Stimulated activated CD4-positive, alpha-beta T cell treated with anti-CD3 and anti-CD28 coated beads, TNF-alpha, amount 100 ng/mL, for 1 hour (primary cell): ENCODE measurements at regions not wholly inside any gene's neighbourhood (a gene's known extent, or its start where the extent isn't known, plus 50 kb on each side); places are given as distances from the start of the nearest gene placed in this dataset.
"Not testable (repeated sequence)": the region's sequence is repeated elsewhere in the genome, so short reads cannot be mapped to it uniquely, and the experiment has no call there.

Experiments
- DNase-seq, 3 donors: peaks; one replicate each; pipeline ENCODE4 v3.0.0-alpha.2; 2020; ENCODE audit warnings: low read depth in 3 of 3, low spot score in 1 of 3

DNA sequence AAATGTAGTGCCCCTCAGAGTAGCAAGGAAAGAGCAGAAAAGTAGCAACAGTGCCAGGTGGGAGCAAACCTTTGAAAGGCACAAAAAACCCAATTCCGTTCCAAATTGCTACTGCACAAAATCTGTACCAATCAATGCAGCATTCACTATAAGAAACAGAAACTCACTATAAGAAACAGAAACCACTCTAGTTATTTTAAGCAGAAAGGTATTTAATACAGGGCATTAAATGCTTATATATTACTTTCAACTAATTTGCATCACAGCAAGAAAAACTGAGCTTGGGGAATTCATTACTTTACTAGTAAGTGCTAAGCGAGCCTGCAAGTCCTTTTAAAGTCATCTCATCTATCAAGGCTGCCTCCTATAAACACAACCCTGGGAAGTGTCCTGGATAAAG is 116.5 kb upstream of the OLIG3 start:
- DNase-seq, result no peak

DNA sequence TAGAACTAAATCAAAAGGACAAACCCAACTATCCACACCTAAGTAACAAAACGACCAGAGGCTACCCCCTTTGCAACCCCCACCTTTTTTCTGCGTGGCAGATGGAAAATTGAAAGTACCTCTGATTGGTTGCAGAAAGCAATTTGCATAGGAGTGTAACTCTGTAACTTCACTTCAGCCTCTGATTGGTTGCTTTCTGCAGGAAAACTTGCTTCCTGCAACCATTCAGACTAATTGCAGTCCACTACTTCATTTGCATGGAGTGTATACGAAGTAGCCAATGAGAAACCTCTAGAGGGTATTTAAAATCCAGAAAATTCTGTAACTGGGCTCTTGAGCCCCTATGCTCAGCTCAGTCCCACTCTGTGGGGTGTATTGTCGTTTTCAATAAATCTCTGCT is 129.1 kb upstream of the OLIG3 start:
- DNase-seq, result no peak

DNA sequence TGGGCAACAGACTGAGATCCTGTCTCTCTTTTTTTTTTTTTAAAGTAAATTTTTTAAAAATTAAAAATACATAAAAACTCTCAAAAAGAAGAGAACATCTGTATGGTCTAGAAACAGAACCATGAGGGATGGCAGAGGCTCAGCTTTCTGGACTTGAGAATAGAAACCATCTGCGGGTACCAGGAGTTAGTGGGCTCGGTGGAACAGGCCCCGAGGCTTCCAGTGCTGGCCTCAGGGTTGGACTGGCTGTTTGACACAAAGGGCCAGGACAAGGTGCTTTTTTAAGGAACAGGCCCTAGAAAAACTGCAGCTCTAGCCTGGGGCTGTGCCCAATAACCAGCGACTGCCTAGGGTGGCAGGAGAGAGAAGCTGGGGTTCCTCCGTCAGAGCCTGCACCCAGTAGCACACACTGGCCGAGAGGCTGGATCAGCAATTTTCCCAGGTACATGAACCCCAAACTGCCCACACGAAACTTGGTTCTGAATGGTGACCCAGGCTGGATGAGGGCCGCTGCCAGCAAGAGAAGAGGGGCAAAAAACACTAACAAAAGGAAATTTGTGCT is 131.0 kb upstream of the OLIG3 start:
- no peak for DNase-seq

DNA sequence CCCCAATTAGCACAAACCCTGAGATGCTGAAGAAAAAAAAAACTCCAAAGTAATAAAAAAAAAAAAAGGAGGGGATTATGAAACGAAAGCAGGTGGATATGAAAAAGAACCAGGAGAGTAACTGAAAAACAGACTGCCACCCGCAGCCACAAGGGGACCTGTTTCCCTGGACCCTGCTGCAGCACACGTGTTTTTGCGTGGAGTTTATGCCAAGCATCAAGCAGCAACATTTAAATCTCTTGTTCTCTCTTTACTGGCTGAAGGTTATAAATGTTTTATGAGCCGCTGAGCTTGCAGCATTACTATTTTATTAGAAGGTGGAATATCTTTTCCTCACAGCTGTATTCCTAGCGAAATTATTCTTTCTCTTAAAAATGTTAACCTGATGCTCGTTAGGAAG is 131.6 kb upstream of the OLIG3 start:
- DNase-seq, result no peak

DNA sequence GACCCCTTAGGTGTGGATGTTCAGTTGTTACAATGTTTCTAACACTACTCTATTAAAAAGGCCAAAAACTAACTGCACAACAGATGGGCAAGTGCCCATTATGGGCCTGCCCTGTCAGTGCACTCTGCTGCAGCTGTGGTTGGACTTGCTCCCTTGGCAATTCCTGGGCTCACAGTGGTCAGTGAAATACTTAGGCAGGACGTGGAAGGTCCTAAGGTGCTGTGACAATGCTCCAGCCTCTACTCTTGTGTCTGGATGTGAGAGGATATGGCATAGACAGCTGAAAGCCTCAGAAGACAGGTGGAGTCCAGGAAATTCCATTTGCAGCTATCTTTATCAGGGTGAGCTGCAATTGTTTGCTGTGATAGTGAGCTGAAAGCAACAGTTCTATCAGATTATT is 136.5 kb upstream of the OLIG3 start:
- no peak for DNase-seq

DNA sequence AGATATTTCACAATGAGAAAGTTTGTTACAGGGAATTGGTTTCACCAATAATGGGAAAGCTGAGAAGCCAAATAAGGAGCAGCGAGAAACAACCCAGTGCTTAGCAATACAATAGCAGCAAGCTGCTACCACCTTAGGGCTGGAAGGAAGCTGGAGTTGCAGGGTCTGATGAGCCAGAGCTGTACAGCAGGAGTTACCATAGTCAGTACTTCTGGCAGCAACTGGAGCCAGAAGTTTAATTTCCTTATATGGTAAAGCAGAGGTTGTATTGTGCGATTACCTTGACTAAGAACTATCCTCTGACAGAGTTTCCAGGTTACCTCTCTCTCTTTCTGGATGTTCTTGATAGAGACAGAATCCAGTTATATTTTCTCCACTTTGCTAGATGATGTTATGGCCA is 137.1 kb upstream of the OLIG3 start:
- no peak for DNase-seq

DNA sequence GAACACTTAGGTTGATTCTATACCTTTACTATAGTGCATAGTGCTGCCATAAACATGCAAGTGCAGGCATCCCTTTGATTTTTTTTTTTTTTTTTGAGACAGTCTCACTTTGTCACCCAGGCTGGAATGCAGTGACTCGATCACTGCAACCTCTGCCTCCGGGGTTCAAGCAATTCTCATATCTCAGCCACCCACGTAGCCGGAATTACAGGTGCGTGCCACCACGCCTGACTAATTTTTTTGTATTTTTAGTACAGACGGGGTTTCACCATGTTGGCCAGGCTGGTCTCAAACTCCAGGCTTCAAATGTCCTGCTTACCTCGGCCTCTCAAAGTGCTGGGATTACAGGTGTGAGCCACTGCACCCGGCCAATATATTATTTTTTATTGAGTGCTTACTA is 140.0 kb upstream of the OLIG3 start:
- DNase-seq, result not testable (repeated sequence)

DNA sequence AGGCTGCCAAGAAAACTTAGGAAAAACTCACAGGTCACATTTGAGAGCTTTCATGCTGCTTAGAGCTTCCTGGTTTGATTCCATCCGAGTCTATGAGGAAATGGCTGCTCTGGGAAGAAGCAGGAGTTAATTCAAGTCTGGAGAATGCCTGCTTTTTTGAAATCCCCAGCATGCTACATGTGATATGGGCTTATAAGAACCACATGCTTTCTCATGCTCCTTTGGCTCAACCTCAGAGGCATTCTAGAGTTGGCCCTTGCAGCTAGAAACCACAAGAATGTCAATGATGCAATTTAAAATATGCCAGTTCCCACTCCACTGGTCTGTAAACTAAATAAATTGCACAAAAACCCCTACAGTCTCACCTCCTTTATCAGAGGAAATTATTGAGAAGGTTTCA is 142.9 kb upstream of the OLIG3 start:
- DNase-seq, result no peak

DNA sequence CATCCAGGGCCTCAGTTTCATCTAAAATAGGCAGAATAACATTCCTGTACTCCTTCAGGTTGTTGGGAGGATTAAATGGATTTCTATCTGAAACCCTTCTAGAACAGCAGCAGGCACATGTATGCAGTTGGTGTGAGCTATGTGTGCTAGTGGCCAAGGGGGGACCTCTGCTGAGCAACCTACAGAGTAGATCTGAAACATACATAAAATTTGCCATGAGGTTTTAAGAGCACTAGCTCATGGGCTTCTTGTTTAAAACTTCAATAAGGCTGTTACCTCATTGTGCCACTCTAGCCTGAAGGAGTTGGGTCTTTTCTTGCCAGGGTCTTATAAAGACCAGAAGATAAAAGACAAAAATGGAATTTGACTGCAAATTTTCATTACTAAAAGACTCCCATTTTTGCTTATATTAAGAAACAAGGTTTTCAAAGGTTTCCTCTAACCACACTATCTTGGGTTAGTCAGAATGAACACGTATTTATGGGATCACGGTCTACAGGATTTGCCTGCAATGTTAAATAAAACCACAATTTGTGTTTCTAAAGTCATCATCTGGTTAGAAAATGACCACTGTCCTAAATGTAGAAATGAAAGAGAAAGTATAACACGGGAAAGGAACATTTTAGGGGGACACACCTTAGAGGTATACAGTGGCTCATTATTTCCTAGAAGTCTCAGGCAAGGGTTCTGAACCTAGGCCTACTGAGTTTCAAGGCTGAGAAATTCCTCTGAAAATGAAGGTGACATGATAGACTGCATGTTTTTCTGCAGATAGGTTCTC is 144.9 kb upstream of the OLIG3 start:
- DNase-seq, result no peak

DNA sequence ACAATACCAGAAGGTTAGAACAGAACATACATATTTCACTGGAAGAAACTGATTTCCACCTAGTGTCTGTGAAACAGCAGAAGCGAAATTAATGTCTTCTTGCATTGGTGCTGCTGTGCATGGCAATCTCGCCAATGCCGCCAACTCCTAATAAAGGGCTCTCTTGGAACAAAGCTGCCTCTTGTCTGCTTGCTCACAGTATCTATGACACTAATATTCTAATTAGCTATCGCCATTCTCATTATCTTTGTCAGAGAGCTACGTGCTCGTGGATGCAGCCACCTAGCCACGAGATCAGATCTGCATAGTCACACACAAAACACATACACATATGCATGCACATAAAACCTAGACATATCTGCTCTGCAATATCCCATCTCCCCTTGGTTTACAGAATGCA is 145.9 kb upstream of the OLIG3 start:
- no peak for DNase-seq

DNA sequence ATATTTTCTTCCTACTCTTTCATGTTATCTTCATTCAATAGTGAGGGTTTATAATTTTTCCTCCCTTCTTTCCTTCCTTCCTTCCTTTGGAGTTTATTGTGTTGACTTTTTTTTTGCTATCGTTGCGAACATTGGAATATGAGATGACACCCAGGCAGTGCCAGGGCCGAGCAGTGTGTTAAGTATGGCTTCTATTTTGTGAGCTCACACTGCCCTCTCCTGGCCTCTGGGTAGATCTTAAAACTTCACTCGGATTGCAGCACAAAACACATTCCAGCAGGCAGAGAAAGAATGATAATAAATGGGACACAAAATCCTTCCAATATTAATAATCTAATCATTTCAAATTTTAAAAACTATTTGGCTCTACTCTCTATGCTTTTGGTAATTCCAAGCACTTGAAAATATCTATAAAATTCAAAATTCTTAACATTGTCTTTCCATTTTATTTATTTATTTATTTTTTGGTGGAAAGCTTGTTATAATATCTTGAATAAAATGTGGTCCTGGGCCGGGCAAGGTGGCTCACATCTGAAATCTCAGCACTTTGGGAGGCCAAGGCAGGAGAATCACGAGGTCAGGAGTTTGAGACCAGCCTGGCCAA is 147.4 kb upstream of the OLIG3 start:
- peak; percentile 14 to 34 (median 17) for DNase-seq

DNA sequence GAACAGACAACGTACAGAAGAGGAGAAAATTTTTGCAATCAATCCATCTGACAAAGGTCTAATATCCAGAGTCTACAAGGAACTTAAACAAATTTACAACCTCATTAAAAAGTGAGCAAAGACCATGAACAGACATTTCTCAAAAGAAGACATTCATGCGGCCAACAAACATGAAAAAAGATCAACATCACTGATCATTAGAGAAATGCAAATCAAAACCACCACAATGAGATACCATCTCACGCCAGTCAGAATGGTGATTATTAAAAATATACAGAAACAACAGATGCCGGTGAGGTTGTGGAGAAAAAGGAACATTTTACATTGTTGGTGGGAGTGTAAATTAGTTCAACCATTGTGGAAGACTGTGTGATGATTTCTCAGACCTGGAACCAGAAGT is 149.0 kb upstream of the OLIG3 start:
- not testable (repeated sequence) for DNase-seq

DNA sequence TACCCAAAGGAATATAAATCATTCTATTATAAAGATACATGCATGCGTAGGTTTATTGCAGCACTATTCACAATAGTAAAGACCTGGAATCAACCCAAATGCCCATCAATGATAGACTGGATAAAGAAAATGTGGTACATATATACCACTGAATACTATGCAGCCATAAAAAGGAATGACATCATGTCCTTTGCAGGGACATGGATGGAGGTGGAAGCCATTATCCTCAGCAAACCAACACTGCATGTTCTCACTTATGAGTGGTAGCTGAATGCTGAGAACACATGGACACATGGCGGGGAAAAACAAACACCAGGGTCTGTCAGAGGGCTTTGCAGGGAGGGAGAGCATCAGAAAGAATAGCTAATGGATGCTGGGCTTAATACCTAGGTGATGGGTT is 149.4 kb upstream of the OLIG3 start:
- not testable (repeated sequence) for DNase-seq

DNA sequence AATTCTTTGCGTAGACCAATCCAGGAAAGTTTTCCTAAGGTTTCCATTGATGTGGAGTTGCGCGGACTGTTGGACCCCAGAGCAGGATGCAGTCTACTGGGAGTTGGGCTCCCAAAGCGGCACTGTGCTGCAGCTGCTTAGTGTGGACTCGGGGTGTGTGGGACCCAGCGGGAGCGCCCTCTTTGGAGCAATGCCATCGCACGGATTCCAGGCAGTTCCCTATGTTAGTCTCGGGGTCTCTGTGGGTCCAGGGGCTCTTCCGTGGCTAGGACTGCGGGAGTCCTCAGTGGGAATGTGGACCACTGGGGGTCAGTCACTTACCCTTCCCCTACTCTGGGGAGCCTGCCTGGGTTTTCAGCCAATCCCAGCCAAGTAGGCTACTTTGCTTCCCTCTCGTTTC is 151.7 kb upstream of the OLIG3 start:
- no peak for DNase-seq

DNA sequence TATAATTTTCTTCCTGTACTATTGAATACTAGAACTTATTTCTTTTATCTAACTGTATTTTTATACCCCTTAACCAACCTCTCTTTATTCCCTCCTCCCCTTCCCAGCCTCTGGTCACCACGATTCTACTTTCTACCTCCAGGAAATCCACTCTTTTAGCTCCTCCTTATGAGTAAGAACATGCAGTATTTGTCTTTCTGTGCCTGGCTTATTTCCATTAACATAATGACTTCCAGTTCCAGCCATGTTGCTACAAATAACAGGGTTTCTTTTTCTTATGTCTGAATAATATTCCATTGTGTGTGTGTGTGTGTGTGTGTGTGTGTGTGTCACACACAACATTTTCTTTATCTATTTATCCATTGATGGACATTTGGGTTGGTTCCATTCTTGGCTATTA is 152.3 kb upstream of the OLIG3 start:
- DNase-seq, result no peak

DNA sequence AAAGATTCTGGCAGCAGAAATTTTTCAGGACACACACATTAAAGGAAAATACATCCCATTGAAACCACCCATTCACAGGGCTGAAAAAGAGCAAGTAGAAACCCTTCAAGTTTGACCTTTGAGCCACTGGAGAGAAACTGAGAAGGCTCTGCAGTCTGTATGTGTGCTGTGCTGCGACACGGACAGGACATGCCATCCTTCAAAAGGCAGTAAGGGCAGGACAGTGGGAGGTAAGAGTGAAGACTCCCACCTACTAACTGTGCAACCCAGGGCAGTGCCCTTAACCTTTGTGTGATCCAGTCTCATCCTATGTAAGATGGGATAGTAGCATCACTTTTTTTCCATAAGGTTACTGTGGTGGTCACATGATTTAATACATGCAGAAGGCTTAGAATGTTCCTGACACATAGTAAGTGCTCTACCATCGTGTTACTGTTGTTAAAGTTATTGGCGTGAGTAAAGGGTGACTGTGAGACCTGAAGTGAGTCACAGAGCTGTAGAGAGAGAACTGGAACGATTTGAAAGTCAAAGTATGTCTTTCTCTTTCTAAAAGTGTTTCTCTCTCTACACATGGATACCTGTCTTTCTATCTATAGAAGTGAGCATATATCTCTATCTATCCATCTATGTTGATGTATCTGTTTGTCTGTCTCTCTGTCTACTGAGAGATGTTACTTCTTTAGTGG is 153.7 kb upstream of the OLIG3 start:
- DNase-seq, result no peak

DNA sequence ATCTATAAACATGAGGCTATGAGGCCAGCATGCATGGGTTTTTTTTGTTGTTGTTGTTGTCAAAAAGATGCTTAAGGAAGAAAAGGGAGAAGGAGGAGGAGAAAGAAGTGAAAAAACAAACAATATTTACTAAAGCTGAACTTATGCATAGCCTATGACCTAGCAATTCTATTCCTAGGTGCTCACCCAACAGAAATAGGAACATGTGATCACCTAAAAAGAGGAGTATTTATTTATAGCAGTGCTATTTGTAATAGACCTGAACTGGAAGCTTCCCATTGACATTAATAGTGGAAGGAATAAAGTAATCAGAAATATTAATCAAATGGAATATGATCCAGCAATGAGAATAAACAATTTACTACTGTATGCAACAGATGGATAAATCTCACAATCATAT is 156.5 kb upstream of the OLIG3 start:
- DNase-seq, result no peak

DNA sequence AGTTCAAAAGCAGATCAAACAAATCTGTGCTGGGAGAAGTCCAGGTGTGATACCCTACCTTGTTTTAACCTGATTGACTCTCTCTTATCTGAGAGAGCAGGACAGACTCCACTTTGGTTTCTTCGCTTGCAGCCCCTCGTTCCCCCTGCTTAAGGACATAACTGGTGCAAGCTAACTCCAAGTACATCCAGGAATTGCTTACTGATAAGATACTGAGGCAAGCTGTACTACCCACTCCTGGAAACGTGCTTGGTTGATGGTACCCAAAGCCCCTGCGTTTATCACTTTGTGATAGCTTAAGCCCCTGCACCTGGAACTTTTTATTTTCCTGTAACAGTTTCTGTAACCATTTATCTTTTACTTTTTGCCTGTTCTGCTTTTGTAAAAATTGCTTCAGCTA is 157.0 kb upstream of the OLIG3 start:
- DNase-seq, result no peak

DNA sequence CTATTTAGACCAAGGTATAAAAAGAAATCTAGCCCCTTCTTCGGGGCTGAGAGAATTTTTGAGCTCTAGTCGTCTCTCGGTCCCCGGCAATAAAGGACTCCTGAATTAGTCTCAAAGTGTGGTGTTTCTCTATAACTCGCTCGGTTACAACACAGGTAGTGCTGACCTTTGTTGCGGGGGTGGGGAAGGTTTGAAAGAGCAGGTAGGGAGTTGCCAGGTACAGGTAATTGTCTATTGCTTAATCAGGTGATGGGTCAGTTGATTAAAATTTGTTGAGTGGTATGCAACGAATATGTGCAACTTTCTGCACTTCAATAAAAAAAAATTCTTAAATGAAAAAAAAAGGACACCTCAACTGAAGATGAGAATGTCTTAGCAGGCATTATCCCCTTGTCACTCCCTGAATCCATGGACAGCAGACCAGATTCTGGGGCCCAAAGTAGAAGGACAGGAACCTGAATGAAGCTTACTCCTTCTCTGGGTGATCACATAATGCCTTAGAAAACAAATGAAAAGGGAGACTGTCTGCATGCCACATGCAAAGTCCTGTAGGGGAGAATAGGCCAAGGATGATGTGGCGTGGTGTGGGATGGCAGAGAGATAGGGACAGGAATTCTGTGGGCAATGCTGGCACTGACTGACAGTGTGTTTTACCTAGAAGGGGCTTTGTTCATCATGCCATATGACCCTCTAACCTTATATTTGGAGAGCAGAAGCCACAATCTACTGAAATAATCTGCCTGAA is 157.6 kb upstream of the OLIG3 start:
- no peak for DNase-seq

DNA sequence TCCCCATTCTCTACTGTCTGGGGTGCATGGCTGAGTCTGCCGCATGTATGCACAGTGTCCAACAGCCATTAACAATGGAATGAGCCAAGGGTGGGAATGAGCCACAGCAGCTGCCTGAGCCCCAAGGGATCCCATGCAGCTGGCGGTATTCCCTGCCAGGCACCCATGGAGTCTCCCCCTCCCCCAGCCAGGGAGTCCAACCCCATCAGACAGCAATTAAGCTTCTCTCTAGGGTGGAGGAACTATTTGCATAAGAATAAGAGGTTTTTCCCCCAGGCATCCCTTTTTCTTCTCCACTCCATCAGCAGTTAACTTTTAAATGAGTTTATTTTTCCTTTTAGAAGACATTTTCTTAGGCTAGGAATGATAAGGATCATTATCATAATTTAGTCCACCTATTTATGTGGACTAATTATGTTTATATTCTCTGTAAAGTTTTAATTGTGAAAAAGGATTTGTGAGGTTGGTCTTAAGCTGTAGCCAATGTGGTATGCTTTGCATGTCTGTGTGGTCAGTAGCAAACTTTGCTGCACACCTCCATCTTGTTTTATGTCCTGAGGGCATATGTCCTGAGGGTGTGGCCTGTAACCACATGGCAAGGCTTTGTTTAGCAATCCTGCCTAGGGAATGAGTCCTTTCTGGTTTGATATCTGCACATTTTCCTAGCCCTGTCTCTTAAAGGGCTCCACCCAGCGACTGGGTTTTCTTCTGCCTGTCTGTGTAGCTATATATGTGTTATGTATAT is 158.9 kb upstream of the OLIG3 start:
- no peak for DNase-seq

DNA sequence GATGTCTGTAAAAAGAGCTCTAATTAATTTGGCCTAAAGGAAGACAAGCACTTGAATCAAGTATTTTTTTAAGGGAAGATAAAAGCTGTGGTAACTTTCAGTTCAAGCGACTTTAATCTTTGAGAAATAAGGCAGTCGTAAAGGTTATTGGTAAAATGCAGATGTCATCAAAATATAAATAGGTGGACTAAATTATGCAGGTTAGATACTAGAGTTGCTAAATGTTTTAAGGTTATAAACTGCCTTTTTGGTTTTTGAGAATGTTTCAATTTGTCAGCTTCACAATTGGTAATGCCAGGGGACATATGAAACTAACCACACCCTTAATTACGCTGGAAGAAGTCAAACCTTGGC is 159.5 kb upstream of the OLIG3 start:
- no peak for DNase-seq
